CD4-positive, alpha-beta T cell (primary cell): ENCODE measurements at regions not wholly inside any gene's neighbourhood (a gene's known extent, or its start where the extent isn't known, plus 50 kb on each side); places are given as distances from the start of the nearest gene placed in this dataset.

ENCODE experiments used
- ATAC-seq: fragments of 200-7000 bp; cut with Tn5 transposase; one replicate; pipeline ENCODE4 v1.10.0; 2022; ENCODE audit warnings: mild to moderate bottlenecking; ENCODE audit not compliant: poor library complexity
- CTCF ChIA-PET: fragments of 350-600 bp; sonication (Branson Sonifier 250); formaldehyde crosslinking; loops from one replicate; lab custom pipeline; 2021; ENCODE audit warnings: antibody characterized with exemption, inconsistent platforms; lab: Charles Lee
- POLR2A ChIA-PET: fragments of 350-600 bp; sonication (Branson Sonifier 250); formaldehyde crosslinking; loops from one replicate; lab custom pipeline; 2021; ENCODE audit warnings: antibody characterized with exemption, inconsistent platforms; lab: Charles Lee
- DNase-seq, 14 experiments: peaks; one replicate each; pipeline ENCODE4 v3.0.0-alpha.2; 2013 to 2020; ENCODE audit warnings: mixed read lengths in 2 of 14
- H3K27ac ChIP-seq, 2 donors: one replicate each; pipeline versions ENCODE4 v1.5.1 to v1.7.0; 2013; ENCODE audit warnings: low read length in 2 of 2, low read depth in 1 of 2, mild to moderate bottlenecking in 1 of 2
- H3K27me3 ChIP-seq, 2 experiments: 1 replicate in 1 of 2; 2 replicates in 1 of 2; pipeline versions ENCODE4 v1.6.1 to v1.7.0; 2013; ENCODE audit warnings: low read length in 2 of 2, control low read depth in 1 of 2, mild to moderate bottlenecking in 1 of 2, moderate library complexity in 1 of 2; ENCODE audit not compliant: insufficient read depth in 2 of 2, control insufficient read depth in 1 of 2
- H3K36me3 ChIP-seq: one replicate; pipeline ENCODE4 v1.6.1; 2013; ENCODE audit warnings: low read length, control low read depth; ENCODE audit not compliant: insufficient read depth
- H3K4me1 ChIP-seq: one replicate; pipeline ENCODE4 v1.6.1; 2013; ENCODE audit warnings: low read length, control low read depth; ENCODE audit not compliant: insufficient read depth
- H3K4me3 ChIP-seq: one replicate; pipeline ENCODE4 v1.5.1; 2013; ENCODE audit warnings: mild to moderate bottlenecking, low read length, moderate library complexity
- H3K9me3 ChIP-seq, 2 experiments: 1 replicate in 1 of 2; 2 replicates in 1 of 2; pipeline versions ENCODE4 v1.6.1 to v1.7.0; 2013; ENCODE audit warnings: low read length in 2 of 2, mild to moderate bottlenecking in 2 of 2, control low read depth in 1 of 2, moderate library complexity in 1 of 2; ENCODE audit not compliant: control insufficient read depth in 1 of 2, insufficient read depth in 1 of 2
- H3K27ac Mint-ChIP-seq: one replicate; pipeline ENCODE4 v1.8.0; 2020; ENCODE audit warnings: mixed read lengths
- H3K27me3 Mint-ChIP-seq: one replicate; pipeline ENCODE4 v1.8.0; 2021; ENCODE audit warnings: mixed read lengths
- H3K36me3 Mint-ChIP-seq: one replicate; pipeline ENCODE4 v1.8.0; 2021; ENCODE audit warnings: low read depth, mixed read lengths
- H3K4me1 Mint-ChIP-seq: one replicate; pipeline ENCODE4 v1.8.0; 2021; ENCODE audit warnings: low read depth, mixed read lengths
- H3K4me3 Mint-ChIP-seq: one replicate; pipeline ENCODE4 v1.8.0; 2020; ENCODE audit warnings: mild to moderate bottlenecking, mixed read lengths
- H3K9me3 Mint-ChIP-seq: one replicate; pipeline ENCODE4 v1.8.0; 2020; ENCODE audit warnings: mixed read lengths
- CTCF ChIP-seq: fragments of 200-600 bp; IDR thresholded peaks from one replicate; pipeline ENCODE4 v1.8.0; 2022; ENCODE audit warnings: antibody characterized with exemption, mild to moderate bottlenecking
- intact Hi-C, 2 experiments: fragments of 100-400 bp; cut with DNase I in 1 of 2; cut with micrococcal nuclease in 1 of 2; formaldehyde crosslinking; loops; one replicate each; pipeline versions ENCODE4 v1.15.1 to v1.9.0; 2023 to 2025; cut with DNase I, micrococcal nuclease

GRCh38 chr12:28618171-28618570 lies 427.9 kb downstream of the CCDC91 start:
- CTCF ChIA-PET: no interaction called here
- TF ChIP-seq CTCF: no peak

GRCh38 chr12:28618772-28619171 lies 428.5 kb downstream of the CCDC91 start:
- no peak for TF ChIP-seq CTCF
- H3K4me1 Mint-ChIP-seq: no peaks in the 10 kb centered on the region
- intact Hi-C loops: no loop called here
- Histone ChIP-seq H3K36me3 (no peaks in the 10 kb centered on the region), H3K27ac (no peak overlapping the region), H3K4me3 (no peak overlapping the region), H3K9me3 (no peaks in the 10 kb centered on the region), H3K4me1 (no peaks in the 10 kb centered on the region), H3K27me3 (no peaks in the 10 kb centered on the region)
- CTCF ChIA-PET: no interaction called here
- no peak for ATAC-seq
- no peak for DNase-seq
- H3K27me3 Mint-ChIP-seq: peaks cover 5% of the 10 kb centered on the region
- H3K36me3 Mint-ChIP-seq: no peaks in the 10 kb centered on the region
- POLR2A ChIA-PET: no interaction called here
- H3K9me3 Mint-ChIP-seq: peaks cover 2% of the 10 kb centered on the region
- H3K27ac Mint-ChIP-seq: no peak overlapping the region
- H3K4me3 Mint-ChIP-seq: no peak overlapping the region

More at GRCh38 chr12:28618171-28618570, 427.9 kb downstream of the CCDC91 start:
- no peak for ATAC-seq
- Mint-ChIP-seq H3K27me3 (peaks cover 5% of the 10 kb centered on the region), H3K9me3 (peaks cover 2% of the 10 kb centered on the region), H3K36me3 (no peaks in the 10 kb centered on the region), H3K4me3 (no peak overlapping the region), H3K4me1 (no peaks in the 10 kb centered on the region), H3K27ac (no peak overlapping the region)
- Histone ChIP-seq H3K4me1 (no peaks in the 10 kb centered on the region), H3K27ac (no peak overlapping the region), H3K4me3 (no peak overlapping the region), H3K36me3 (no peaks in the 10 kb centered on the region), H3K27me3 (no peaks in the 10 kb centered on the region), H3K9me3 (no peaks in the 10 kb centered on the region)
- no peak for DNase-seq
- POLR2A ChIA-PET: no interaction called here
- intact Hi-C loops: no loop called here

DNA sequence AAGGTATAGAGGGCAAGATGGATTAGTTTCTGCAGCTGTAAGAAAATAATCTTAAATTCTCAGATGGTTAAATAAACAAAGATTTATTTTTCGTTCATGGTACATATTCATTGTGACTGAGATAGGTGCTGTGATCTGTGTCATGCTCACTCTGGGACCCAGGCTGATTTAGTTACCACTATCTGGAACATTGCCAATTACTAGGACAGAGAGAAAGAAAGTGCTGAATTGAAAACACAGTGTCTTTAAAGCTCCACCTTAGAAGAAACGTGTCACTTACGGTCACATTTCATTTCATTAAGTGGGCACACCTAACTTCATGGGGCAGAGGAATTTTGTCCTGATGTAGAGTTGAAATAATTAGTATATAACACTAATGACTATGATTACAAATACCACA lies 430.0 kb downstream of the CCDC91 start:
- Histone ChIP-seq H3K27ac (no peak overlapping the region), H3K36me3 (no peaks in the 10 kb centered on the region), H3K4me1 (no peaks in the 10 kb centered on the region), H3K27me3 (no peaks in the 10 kb centered on the region), H3K9me3 (no peaks in the 10 kb centered on the region), H3K4me3 (no peak overlapping the region)
- no peaks in the 10 kb centered on the region for H3K4me1 Mint-ChIP-seq
- H3K27me3 Mint-ChIP-seq: no peaks in the 10 kb centered on the region
- no peak overlapping the region for H3K4me3 Mint-ChIP-seq
- ChIA-PET POLR2A (no interaction called here), CTCF (no interaction called here)
- intact Hi-C loops: no loop called here
- DNase-seq: no peak
- no peaks in the 10 kb centered on the region for H3K36me3 Mint-ChIP-seq
- H3K27ac Mint-ChIP-seq: no peak overlapping the region
- TF ChIP-seq CTCF: no peak
- peaks cover 2% of the 10 kb centered on the region for H3K9me3 Mint-ChIP-seq
- no peak for ATAC-seq
